ENCODE measurements at regions not wholly inside any gene's neighbourhood (a gene's known extent, or its start where the extent isn't known, plus 50 kb on each side); places are given as distances from the start of the nearest gene placed in this dataset.

GRCh38 chr12:19006626-19007137 lies 122.9 kb upstream of the PLEKHA5 start:
- DNase-seq = no peak
- intact Hi-C loops (cut with DNase I) = no loop called here

- no peak for DNase-seq
- intact Hi-C loops (cut with DNase I) = no loop called here
Measured at GRCh38 chr12:19008102-19008501, 121.4 kb upstream of the PLEKHA5 start.

GRCh38 chr12:19010087-19010486 lies 119.4 kb upstream of the PLEKHA5 start:
- intact Hi-C loops (cut with DNase I) = no loop called here
- no peak for DNase-seq

GRCh38 chr12:19010726-19011125 lies 118.8 kb upstream of the PLEKHA5 start:
- intact Hi-C loops (cut with DNase I) = no loop called here

GRCh38 chr12:19012965-19013364 lies 116.6 kb upstream of the PLEKHA5 start:
- no peak for DNase-seq

More at GRCh38 chr12:19010726-19011125, 118.8 kb upstream of the PLEKHA5 start:
- peak in 1 of 10 donors; percentile 78 for DNase-seq

GRCh38 chr12:19014240-19014639 lies 115.3 kb upstream of the PLEKHA5 start:
- DNase-seq = no peak
- intact Hi-C loops (cut with DNase I) = no loop called here

More at GRCh38 chr12:19012965-19013364, 116.6 kb upstream of the PLEKHA5 start:
- intact Hi-C loops (cut with DNase I) = no loop called here

- no peak for DNase-seq
- intact Hi-C loops (cut with DNase I) = no loop called here
Measured at GRCh38 chr12:19015285-19015684, 114.2 kb upstream of the PLEKHA5 start.

- intact Hi-C loops (cut with DNase I) = no loop called here
- no peak for DNase-seq
Measured at GRCh38 chr12:19018302-19018970, 111.1 kb upstream of the PLEKHA5 start.

- intact Hi-C loops (cut with DNase I) = no loop called here
- DNase-seq = no peak
Measured at GRCh38 chr12:19021240-19021639, 108.3 kb upstream of the PLEKHA5 start.

GRCh38 chr12:19021646-19022045 lies 107.9 kb upstream of the PLEKHA5 start:
- no peak for DNase-seq
- intact Hi-C loops (cut with DNase I) = no loop called here

GRCh38 chr12:19025582-19025981 lies 104.0 kb upstream of the PLEKHA5 start:
- intact Hi-C loops (cut with DNase I) = no loop called here
- DNase-seq = no peak

GRCh38 chr12:19026034-19026433 lies 103.5 kb upstream of the PLEKHA5 start:
- DNase-seq = no peak
- intact Hi-C loops (cut with DNase I) = no loop called here

- no peak for DNase-seq
- intact Hi-C loops (cut with DNase I) = no loop called here
Measured at GRCh38 chr12:19026614-19027488, 102.7 kb upstream of the PLEKHA5 start.

- intact Hi-C loops (cut with DNase I) = no loop called here
- no peak for DNase-seq
Measured at GRCh38 chr12:19030180-19030579, 99.4 kb upstream of the PLEKHA5 start.

- intact Hi-C loops (cut with DNase I) = no loop called here
- no peak for DNase-seq
Measured at GRCh38 chr12:19030603-19031002, 98.9 kb upstream of the PLEKHA5 start.

- intact Hi-C loops (cut with DNase I) = no loop called here
- DNase-seq = no peak
Measured at GRCh38 chr12:19031032-19031431, 98.5 kb upstream of the PLEKHA5 start.

- intact Hi-C loops (cut with DNase I) = no loop called here
- DNase-seq = no peak
Measured at GRCh38 chr12:19032826-19033225, 96.7 kb upstream of the PLEKHA5 start.

GRCh38 chr12:19033244-19033643 lies 96.3 kb upstream of the PLEKHA5 start:
- intact Hi-C loops (cut with DNase I) = no loop called here
- DNase-seq = no peak

GRCh38 chr12:19034937-19035336 lies 94.6 kb upstream of the PLEKHA5 start:
- intact Hi-C loops (cut with DNase I) = no loop called here
- no peak for DNase-seq

GRCh38 chr12:19035536-19035935 lies 94.0 kb upstream of the PLEKHA5 start:
- intact Hi-C loops (cut with DNase I) = no loop called here
- DNase-seq = no peak

GRCh38 chr12:19036673-19037357 lies 92.7 kb upstream of the PLEKHA5 start:
- intact Hi-C loops (cut with DNase I) = no loop called here
- DNase-seq = no peak

All from posterior cingulate gyrus (tissue), 11 donors.